ENCODE measurements at regions not wholly inside any gene's neighbourhood (a gene's known extent, or its start where the extent isn't known, plus 50 kb on each side); places are given as distances from the start of the nearest gene placed in this dataset.
"Not testable (repeated sequence)": the region's sequence is repeated elsewhere in the genome, so short reads cannot be mapped to it uniquely, and the experiment has no call there.

DNA sequence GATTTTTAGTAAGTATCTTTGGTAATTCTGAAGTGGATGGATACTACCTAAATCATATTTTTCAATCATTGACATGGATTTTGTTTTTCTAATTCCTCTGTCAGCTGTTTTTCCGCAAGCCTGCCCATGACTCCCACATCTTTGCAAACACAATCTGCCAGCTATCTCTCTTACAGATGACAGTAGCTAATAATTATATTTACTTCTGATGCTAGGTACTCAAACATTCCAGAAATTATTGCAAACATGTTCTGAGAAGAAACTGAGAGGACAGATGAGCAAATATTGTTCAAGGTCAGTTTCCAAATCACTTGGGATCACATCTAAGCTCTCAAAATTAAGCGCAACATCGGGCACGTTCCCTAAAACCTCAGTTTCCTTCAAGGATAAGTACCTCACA lies 270.0 kb upstream of the CDH19 start:
- DNase-seq (ENCODE audit: low read depth), result no peak

DNA sequence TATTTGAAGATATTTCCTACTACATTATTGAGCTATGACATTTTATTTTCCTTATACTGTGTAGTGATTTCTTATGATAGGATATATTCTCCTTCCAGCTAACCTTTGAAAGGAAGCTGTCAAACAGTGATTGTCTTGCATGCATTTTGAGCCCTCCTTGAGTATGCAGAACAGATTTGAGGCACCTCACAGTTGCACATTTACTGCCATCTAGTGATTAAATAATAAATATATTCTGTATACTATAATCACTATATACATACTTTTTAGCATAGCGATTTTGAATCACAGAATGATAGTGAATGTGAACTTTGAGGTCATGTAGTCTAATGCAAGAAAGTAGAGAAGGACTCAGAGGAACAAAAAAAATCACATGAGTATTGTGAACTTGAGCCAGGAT lies 268.4 kb upstream of the CDH19 start:
- DNase-seq (ENCODE audit: low read depth), result no peak

DNA sequence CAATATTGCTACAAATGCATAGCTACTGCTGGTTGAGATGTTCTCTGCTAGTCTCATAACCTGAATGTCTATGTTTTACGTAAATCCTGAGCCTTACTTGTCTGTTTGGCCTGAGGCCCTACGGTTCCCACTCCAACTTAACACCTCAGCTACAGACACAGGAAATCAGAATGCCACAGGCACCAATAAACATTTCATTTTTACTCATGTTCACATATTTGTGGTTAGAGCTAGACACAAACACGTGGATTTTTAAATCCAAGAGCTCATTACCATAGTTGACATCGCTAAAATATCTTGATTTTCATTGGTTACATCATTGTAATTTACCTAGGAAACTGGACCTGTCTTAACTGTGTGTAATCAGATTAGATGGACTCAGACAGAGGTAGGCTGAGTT lies 263.8 kb upstream of the CDH19 start:
- no peak for DNase-seq (ENCODE audit: low read depth)

DNA sequence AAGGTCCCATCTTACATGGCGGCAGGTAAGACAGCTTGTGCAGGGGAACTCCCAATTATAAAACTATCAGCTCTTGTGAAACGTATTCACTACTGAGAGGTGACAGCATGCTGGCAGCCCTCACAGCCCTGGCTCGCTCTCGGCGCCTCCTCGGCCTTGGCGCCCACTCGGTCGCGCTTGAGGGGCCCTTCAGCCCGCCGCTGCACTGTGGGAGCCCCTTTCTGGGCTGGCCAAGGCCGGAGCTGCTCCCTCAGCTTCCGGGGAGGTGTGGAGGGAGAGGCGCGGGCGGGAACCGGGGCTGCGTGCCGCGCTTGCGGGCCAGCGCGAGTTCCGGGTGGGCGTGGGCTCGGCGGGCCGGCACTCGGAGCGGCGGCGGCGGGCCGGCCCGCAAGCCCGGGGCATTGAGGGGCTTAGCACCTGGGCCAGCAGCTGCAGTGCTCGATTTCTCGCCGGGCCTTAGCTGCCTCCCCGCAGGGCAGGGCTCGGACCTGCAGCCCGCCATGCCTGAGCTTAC lies 262.6 kb upstream of the CDH19 start:
- DNase-seq (ENCODE audit: low read depth), result not testable (repeated sequence)

DNA sequence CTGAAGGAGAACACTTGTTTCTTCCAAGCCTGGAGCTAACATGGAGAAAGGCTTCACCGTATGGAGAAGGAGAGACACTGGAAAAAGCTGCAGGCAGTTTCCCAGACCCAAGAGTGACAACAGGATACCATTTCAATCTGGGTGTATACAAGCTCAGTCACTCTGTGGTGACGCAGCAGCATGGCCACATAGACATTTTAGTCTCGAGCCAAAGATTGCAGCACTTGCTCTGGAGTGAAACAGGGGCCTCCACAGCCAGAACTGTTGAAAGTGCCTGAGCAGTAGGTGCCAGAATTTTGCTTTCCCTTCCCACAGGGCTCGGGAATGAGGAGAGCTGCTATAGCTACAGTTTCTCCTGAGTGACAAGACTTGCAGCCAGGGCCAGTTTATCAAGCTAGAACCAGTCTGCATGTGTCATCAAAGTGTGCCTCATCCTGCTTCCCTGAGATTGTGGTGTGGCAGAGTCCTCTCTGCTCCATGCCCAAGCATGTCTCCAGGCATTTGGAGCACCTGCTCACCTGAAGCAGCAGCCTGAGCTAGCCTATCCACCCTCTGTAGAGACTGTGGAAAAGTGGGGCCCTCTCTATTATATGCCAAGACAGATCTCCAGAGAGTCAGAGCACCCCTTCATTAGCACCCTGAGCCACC lies 234.6 kb upstream of the CDH19 start:
- no peak for DNase-seq (ENCODE audit: low read depth)

DNA sequence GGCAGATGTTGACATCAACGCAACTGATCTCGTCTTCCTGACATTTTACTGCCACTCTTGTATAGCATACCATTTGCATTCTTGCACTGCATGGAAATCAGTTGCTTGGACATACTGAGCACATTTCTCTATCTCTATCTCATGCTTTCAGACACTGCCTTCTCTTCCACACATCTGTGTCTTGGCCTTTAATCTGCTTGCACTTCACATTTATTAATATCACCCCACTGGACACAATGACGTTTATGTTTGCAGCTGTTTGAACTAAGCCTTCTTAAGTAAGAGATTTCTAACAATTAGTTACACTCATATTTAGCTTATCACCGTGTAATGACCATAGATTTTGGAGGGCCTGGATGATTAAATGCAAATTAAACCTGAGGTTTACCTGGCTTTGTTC lies 229.8 kb upstream of the CDH19 start:
- DNase-seq (ENCODE audit: low read depth), result no peak

DNA sequence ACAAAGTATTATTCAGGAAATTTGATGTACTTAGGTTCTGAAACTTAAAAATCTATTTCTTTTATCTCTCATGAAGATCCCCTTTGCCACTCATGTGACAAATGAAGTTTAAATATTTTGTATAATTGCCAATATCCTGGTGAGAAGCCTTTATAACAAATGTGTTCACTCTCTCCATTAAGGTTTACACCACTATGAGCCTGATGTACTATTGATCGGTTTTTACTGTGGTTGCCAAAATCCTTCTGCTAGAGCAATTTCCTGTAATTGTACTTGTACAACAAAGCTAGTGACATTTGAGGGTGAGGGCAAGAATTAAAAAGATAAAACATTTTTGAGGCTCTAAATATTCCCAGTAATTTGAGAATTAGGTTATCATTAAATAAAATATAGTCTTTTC lies 222.3 kb upstream of the CDH19 start:
- no peak for DNase-seq (ENCODE audit: low read depth)

DNA sequence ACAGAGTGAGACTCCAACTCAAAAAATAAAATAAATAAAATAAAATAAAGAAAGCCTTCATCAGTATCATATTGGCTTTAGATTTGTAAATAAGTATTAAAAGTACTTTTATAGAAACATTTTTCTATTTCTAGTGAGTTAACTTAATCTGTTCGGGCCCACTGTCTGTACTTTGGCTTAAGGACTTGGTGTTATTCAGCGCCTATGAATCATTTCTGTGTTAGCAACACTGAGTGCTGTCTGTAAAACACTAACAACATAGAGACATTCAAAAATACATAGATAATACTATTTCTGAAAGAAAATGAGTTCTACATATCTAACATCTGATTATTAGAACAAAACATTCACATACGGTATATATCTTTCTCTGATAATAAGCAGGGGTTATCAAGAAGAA lies 221.5 kb upstream of the CDH19 start:
- no peak for DNase-seq (ENCODE audit: low read depth)

DNA sequence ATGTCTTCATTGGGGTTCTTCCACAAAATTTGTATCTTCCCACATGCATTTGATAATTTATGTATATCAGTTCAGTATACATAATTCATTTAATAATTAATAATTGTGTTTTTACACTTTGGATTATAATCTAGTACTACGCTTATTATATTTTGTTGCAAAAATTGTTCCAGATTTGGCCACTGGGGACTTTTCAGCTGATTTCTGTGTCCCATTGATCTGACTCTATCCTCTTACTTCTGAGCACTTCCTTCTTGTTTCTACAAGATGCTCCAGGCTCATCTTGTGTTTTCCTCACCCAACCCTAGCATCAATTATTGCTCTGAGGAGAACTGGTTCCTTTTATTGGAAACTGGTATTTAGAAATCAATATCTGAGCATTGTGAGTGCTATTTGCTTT lies 215.3 kb upstream of the CDH19 start:
- no peak for DNase-seq (ENCODE audit: low read depth)

DNA sequence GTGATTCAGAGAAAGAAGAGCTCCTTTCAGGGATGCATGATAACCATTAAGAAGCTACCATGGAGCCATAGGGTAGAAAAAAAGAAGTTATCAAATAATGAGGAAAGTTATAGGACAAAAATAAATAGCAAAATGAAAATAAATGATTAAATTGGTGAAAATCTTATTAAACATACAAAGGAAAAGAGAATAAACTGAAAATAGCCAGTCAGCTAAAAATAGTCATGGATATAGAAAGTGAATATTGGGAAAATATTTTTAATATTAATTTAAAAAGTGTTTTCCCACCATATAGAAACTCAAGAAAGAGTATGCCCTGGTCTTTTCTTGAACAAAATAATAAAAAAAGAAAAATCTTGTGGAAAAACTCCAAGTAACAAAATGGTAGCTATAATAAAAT lies 209.2 kb upstream of the CDH19 start:
- no peak for DNase-seq (ENCODE audit: low read depth)

DNA sequence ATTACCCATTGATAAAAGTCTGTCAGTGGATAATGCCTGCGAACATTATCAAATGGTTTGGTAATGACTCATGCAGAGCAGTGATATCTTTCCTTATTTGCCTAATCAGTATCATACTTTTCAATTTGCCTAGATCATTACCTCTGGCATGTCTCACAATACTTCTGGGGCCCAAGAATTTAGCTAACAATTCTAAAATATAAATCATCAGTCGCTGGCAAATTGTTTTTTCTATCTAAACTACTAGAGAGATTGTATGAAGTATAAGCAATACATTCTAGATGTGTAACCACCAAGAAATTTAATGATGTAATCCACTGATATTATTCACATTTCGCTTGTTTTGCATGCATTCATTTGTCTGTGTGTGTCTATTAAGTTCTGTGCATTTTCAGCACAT lies 191.2 kb upstream of the CDH19 start:
- peak; percentile 15 for DNase-seq (ENCODE audit: low read depth)

DNA sequence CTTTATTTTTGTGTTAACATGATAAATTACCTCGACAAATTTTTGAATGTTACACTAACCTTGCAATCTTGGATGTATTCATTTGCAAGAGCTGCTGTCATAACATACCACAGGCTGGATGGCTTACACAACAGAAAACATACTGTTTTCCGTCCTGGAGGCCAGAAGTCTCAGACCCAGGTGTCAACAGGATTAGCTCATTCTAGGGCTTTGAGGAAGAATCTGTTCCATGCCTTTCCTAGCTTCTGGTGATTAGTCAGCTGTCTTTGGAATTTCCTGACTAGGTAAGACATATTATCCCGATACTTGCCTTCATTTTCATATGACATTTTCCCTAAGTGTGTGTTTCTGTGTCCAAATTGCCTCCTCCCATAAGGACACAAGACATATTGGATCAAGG lies 188.6 kb upstream of the CDH19 start:
- peak; percentile 41 for DNase-seq (ENCODE audit: low read depth)

DNA sequence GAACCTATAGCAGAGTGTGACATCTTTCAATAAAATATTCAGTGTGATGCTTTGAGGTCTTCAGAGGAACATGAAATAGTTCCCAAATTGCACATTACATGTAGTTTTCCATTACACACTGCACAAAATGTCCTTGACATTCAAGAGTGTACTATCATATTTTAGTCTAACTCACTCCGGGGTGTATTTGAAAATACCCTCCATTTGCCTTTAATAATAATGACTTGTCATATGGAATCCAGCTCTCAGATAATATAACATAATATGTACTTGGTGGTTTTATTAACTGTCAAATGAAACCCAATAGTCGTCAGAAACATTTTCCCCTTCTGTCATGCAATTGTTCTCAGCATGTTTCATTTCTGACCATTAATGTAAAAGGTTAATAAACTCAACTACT lies 176.7 kb upstream of the CDH19 start:
- DNase-seq (ENCODE audit: low read depth), result no peak

DNA sequence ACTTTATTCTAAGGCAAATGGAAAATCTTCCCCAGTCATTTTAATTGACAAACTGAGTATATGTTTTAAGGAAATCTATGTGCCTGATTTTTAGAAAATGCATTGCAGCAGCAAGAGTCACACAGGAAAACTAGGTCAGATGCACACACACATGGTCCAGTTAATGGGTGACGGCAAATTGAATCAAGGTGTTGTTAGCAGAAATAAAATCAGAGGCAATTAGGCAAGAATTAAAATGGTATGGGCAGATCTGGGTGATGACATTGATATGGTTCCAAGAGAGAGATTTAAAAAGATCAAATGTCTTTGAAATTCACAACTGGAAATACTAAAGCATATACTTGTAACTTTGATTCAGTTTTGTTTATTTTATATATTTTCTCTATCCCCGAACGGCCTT lies 174.2 kb upstream of the CDH19 start:
- no peak for DNase-seq (ENCODE audit: low read depth)

DNA sequence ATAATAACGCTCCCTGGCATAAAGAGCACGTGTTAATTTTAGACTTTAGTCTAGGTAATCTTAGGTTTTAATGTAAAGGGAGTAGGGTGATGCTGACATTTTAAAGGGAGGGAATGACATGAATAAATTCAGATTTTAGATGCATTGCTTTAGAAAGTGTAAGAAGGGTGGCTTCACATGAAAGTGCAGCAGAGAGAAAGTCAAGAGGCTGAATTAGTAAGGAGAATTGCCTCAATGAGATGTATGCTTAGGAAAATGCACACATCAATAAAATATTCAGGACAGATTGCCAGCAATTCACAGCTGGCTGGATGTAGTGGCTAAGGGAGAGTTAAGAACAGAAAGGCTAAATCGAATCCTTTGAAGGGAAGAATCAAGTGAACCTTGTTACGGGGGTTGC lies 165.5 kb upstream of the CDH19 start:
- DNase-seq (ENCODE audit: low read depth), result no peak

DNA sequence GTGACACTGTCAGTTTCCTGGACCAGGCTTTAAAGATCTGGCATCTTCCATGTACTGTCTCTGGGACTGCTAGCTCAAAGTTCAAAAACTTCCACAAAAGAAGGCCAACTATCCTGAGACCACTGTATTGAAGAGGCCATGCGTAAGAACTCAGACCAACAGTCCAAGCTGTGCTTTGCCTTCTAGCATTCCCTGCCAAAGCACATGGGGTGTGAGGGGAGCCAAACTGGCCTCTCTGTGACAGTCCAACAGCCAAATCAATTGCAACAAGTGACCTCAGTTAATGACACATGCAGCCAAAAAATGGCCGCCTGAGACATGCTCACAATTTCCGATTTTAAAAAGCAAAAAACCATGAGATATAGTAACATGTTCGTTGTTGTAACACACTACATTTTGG lies 160.3 kb upstream of the CDH19 start:
- DNase-seq (ENCODE audit: low read depth), result no peak

DNA sequence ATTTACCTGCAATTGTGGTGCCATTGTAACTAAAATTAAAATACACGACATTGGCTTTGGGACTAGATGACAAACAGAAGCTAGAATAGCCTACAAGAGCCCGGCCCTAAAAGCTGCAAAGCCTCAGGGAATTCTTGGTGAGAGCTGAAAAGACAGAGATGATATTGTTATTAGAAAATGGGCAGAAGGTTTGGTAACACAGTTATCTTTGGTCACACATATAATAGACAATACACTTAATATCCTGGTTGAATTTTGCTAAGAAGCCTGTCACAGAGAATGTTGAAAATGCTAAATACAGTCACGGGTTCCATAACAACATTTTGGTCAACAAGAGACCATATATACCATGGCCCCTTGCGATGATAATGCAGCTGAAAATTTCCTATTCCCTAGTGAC lies 157.3 kb upstream of the CDH19 start:
- DNase-seq (ENCODE audit: low read depth), result no peak

DNA sequence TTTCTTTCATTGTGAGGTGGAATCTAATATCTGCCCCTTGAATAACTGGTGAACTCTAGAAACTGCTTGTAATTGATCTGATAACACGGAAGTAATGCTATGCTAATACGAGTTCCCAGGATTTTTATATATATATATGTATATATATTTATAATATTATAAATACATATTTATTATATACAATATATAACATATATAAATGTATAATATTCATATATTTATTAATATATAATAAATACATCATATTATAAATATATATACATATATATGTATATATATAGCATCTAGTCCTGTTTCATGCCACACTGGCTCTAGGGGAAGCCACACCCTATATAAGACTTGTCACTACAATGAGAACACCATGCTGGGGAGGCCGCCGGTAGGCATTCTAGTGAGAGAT lies 156.7 kb upstream of the CDH19 start:
- no peak for DNase-seq (ENCODE audit: low read depth)

DNA sequence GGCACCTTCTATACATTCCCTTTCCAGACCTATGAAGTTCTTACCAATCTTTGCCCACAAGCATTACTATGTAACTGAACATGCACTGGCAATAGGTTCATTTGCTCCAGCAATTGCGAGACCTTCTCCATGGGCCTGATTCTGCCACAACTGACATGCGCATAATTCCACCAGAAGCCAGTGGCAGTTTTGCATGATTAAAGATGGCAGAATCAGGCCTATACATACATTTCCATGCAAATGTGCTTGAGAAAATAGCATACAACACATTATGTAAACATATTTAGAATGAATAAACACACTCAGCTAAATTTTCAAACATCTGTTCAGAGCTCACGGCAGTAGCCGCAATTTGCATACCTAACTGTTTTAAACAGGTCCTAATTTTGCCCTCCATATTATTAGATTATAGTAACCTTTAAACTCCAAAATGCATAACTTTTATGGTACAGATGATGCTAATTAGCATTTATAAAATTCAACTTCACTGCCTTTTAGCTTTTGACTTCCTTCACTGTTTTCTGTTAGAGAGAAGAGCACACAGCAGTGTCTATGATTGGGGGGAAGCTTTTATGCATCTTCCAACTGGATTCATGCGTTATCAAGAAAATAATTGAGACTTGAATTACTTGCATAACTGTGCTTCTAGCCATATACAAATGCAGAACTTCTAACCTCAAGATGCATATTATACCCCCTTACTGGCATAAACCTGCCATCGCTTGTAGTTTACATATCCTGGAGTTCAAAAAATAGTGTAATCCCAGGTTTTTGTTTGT lies 155.3 kb upstream of the CDH19 start:
- no peak for DNase-seq (ENCODE audit: low read depth)

DNA sequence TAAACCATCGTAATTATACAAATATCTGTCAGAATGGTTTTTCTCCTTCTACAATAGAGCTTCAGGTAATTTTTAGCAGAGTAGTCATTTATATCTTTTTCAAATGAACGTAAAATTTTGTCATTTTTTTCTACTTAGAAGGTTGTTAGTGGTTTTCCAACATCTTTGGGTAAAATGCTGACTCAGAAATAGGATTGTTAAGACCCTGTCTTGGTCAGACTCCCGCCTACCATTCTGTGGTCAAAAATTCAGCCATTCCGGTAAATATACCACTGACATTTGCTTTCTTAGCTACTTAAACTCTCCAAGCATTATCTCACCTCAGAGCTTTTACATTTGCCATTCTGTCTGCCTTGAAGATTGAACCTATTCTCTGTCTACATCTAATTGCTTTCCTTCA lies 154.1 kb upstream of the CDH19 start:
- no peak for DNase-seq (ENCODE audit: low read depth)

DNA sequence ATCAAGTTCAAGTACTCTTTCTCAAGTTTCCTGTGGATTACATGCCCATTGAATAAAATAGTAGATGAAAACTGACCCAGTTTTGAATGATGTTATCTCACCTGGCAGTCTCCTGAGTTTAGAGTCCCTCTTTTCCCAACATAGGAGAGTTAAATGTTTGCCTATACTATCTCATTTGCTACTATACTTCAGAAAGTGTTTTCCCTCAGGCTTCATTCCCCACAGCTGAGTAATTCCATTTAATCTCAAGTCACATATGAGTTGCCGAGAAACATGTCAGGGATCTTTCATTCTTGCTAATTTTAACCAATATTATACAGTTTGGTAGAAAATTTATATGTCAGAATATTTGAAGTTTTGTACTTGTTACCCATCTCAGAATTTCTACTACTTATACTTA lies 150.4 kb upstream of the CDH19 start:
- DNase-seq (ENCODE audit: low read depth), result no peak

DNA sequence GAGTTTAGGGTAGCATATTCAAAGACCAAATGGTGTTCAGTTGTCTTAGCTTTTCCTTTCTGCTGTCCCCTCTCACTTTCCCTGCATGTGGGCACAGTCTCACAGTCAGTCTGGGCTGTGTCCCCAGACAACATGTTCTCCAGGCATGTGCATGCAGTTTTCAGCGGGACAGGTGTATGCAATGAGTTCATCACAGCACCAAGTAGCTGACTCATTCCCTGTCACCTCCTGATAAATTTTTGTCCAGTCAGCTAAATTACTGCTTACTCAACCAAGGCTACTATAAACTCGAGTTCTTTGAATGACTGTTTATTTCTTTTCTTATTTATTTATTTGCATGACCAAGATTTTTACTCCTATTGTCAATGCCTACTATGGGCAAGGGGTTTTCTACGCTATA lies 148.8 kb upstream of the CDH19 start:
- DNase-seq (ENCODE audit: low read depth), result no peak

DNA sequence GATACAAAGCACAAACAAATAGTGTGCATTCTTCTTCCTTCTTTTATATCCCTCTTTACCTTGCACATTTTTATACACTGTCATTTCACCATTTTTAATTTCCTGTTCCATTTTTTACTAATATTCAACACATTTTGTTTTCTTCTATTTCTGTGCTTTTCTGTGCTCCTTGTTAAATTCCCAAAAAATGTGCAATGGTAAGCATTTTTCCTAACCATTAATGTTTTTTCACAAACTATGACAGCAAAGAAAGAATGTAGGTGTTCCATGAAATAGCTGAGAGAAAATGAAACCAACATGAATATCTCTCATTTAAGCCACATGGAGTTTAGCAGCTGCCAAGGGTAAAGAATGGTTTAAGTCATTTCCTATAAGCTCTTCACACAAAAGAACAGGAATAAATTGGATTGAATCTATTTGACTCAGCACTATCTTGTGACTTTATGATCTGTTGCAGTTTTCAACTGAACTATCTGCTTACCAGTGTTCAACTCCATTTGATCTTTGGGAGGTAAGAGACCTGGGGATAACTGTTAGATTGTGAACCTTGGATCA lies 145.7 kb upstream of the CDH19 start:
- no peak for DNase-seq (ENCODE audit: low read depth)

DNA sequence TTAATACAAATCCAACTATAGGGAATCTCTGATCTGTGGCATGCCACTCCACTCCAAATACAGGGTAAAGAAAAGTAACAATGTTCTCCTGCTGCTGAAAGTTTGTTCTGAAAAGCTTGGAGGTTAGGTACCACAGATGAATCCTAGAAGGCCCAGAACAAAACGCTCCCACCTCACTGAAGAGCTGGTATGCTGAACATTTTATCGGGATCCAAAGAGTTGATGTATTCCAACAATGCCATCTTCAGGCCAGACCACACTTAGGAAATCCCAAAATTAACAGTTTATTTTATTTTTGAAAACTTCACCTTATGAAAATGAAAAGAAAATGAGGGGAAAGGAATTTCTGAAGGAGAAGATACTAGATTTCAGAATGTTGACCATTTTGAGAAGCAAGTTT lies 145.1 kb upstream of the CDH19 start:
- no peak for DNase-seq (ENCODE audit: low read depth)

Data from non-pigmented ciliary epithelial cell (primary cell).